ENCODE measurements at regions not wholly inside any gene's neighbourhood (a gene's known extent, or its start where the extent isn't known, plus 50 kb on each side); places are given as distances from the start of the nearest gene placed in this dataset.

DNA sequence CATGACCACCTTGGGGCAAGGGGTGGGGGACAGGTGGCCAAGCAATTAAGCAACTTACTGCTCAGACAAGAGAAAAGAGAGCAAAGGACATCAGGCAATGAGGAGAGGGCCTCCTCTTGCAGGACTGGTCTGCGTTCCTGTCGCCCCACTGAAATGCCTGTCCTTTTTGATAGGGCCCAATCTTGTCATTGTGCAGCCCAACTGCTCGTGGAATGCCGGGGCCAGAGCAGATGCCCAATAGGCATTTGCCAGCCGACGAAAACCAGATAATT lies 104.5 kb upstream of the SH3BP4 start:
- no peak overlapping the region for H2AFZ ChIP-seq (ENCODE audit: low read depth, low read length)
- H3F3A ChIP-seq (ENCODE audit: insufficient read depth, low read length, poor library complexity, severe bottlenecking) = no peaks in the 10 kb centered on the region
- TF ChIP-seq RAD21 (conservative IDR thresholded peaks at IDR 0.05) (no peak), EP300 (conservative IDR thresholded peaks at IDR 0.05; ENCODE audit: poor library complexity, severe bottlenecking) (no peak), EZH2 (IDR thresholded peaks at IDR 0.05; ENCODE audit: borderline replicate concordance, insufficient read depth, low read length, poor library complexity, severe bottlenecking) (no peak), TAF1 (IDR thresholded peaks at IDR 0.05; ENCODE audit: low read depth) (no peak), POLR2AphosphoS5 (IDR thresholded peaks at IDR 0.05) (no peak), SMC3 (conservative IDR thresholded peaks at IDR 0.05; ENCODE audit: poor library complexity) (no peak)
- TF ChIP-seq, protein P1, sequence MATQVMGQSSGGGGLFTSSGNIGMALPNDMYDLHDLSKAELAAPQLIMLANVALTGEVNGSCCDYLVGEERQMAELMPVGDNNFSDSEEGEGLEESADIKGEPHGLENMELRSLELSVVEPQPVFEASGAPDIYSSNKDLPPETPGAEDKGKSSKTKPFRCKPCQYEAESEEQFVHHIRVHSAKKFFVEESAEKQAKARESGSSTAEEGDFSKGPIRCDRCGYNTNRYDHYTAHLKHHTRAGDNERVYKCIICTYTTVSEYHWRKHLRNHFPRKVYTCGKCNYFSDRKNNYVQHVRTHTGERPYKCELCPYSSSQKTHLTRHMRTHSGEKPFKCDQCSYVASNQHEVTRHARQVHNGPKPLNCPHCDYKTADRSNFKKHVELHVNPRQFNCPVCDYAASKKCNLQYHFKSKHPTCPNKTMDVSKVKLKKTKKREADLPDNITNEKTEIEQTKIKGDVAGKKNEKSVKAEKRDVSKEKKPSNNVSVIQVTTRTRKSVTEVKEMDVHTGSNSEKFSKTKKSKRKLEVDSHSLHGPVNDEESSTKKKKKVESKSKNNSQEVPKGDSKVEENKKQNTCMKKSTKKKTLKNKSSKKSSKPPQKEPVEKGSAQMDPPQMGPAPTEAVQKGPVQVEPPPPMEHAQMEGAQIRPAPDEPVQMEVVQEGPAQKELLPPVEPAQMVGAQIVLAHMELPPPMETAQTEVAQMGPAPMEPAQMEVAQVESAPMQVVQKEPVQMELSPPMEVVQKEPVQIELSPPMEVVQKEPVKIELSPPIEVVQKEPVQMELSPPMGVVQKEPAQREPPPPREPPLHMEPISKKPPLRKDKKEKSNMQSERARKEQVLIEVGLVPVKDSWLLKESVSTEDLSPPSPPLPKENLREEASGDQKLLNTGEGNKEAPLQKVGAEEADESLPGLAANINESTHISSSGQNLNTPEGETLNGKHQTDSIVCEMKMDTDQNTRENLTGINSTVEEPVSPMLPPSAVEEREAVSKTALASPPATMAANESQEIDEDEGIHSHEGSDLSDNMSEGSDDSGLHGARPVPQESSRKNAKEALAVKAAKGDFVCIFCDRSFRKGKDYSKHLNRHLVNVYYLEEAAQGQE (IDR thresholded peaks at IDR 0.05; ENCODE audit: borderline replicate concordance) = no peak
- TF ChIP-seq, protein P2, sequence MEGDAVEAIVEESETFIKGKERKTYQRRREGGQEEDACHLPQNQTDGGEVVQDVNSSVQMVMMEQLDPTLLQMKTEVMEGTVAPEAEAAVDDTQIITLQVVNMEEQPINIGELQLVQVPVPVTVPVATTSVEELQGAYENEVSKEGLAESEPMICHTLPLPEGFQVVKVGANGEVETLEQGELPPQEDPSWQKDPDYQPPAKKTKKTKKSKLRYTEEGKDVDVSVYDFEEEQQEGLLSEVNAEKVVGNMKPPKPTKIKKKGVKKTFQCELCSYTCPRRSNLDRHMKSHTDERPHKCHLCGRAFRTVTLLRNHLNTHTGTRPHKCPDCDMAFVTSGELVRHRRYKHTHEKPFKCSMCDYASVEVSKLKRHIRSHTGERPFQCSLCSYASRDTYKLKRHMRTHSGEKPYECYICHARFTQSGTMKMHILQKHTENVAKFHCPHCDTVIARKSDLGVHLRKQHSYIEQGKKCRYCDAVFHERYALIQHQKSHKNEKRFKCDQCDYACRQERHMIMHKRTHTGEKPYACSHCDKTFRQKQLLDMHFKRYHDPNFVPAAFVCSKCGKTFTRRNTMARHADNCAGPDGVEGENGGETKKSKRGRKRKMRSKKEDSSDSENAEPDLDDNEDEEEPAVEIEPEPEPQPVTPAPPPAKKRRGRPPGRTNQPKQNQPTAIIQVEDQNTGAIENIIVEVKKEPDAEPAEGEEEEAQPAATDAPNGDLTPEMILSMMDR (IDR thresholded peaks at IDR 0.05; ENCODE audit: poor library complexity, severe bottlenecking) = no peak

DNA sequence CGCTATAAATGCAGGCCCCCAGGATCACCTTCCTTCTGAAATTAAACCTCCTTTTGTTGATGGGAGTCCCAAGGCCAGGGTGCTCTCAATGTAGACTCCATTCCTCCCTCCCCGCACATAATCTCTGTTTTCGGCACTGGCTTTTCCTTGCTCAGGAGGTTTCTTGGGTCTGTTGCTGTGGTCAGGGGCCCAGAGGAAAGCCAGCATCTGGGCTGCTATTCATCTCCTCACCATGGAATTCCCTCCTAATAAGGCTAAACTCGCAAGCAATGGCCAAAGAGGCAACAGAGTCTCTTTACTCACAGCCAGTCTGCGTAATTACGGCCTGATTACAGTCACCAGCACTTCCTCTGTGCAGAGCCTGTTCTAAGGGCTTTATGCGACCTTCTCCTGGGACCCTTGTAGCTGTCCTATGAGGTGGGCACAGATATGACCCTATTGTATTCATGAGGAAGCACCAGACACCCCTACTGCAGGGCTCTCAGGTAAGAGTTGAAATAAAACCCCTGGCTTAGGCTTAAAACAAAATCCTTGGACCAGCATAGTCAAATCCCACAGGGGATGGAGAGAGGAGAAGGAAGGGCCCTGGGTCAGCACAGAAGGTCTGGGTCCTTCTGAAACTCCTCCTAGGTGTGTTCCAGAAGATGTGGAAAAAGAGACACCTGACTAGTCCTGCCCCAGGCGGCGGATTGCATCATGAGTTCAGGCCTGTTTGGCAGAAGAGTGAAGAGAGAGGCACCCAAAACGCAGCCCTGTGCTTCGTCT lies 105.0 kb upstream of the SH3BP4 start:
- H2AFZ ChIP-seq (ENCODE audit: low read depth, low read length) = no peak overlapping the region
- no peaks in the 10 kb centered on the region for H3K36me3 ChIP-seq (ENCODE audit: insufficient read depth, low read length)
- no peaks in the 10 kb centered on the region for H3K9me2 ChIP-seq (ENCODE audit: insufficient read depth, low read length)
- no peak overlapping the region for H3K4me2 ChIP-seq (ENCODE audit: low read length)
- no peaks in the 10 kb centered on the region for H3K27me3 ChIP-seq (ENCODE audit: insufficient read depth, low read depth, low read length)
- H3K9ac ChIP-seq (ENCODE audit: low read length) = no peak overlapping the region
- no peaks in the 10 kb centered on the region for H3K79me2 ChIP-seq (replicated peaks; ENCODE audit: insufficient read depth, low read length)
- no peaks in the 10 kb centered on the region for H4K20me1 ChIP-seq (ENCODE audit: insufficient read depth)
- H3K9me3 ChIP-seq (ENCODE audit: low read length) = no peaks in the 10 kb centered on the region
- no peaks in the 10 kb centered on the region for H3F3A ChIP-seq (ENCODE audit: insufficient read depth, low read length, poor library complexity, severe bottlenecking)
- H3K4me3 ChIP-seq (ENCODE audit: low read length) = no peak overlapping the region
- H3K27ac ChIP-seq (ENCODE audit: low read length) = no peak overlapping the region
- TF ChIP-seq EZH2 (IDR thresholded peaks at IDR 0.05; ENCODE audit: borderline replicate concordance, insufficient read depth, low read length, poor library complexity, severe bottlenecking) (no peak), SMC3 (conservative IDR thresholded peaks at IDR 0.05; ENCODE audit: poor library complexity) (no peak), MXI1 (conservative IDR thresholded peaks at IDR 0.05; ENCODE audit: poor library complexity, severe bottlenecking) (no peak), TAF1 (IDR thresholded peaks at IDR 0.05; ENCODE audit: low read depth) (no peak), EP300 (conservative IDR thresholded peaks at IDR 0.05; ENCODE audit: poor library complexity, severe bottlenecking) (no peak), POLR2AphosphoS5 (IDR thresholded peaks at IDR 0.05) (no peak), RAD21 (conservative IDR thresholded peaks at IDR 0.05) (no peak)
- TF ChIP-seq, protein P2 (IDR thresholded peaks at IDR 0.05; ENCODE audit: poor library complexity, severe bottlenecking) = no peak
- TF ChIP-seq, protein P1 (IDR thresholded peaks at IDR 0.05; ENCODE audit: borderline replicate concordance) = no peak

More for the DNA sequence above, 104.5 kb upstream of the SH3BP4 start:
- H3K4me2 ChIP-seq (ENCODE audit: low read length) = no peak overlapping the region
- no peaks in the 10 kb centered on the region for H4K20me1 ChIP-seq (ENCODE audit: insufficient read depth)
- no peaks in the 10 kb centered on the region for H3K9me2 ChIP-seq (ENCODE audit: insufficient read depth, low read length)
- no peaks in the 10 kb centered on the region for H3K9me3 ChIP-seq (ENCODE audit: low read length)
- no peaks in the 10 kb centered on the region for H3K79me2 ChIP-seq (replicated peaks; ENCODE audit: insufficient read depth, low read length)
- no peak overlapping the region for H3K27ac ChIP-seq (ENCODE audit: low read length)
- H3K36me3 ChIP-seq (ENCODE audit: insufficient read depth, low read length) = no peaks in the 10 kb centered on the region
- H3K27me3 ChIP-seq (ENCODE audit: insufficient read depth, low read depth, low read length) = no peaks in the 10 kb centered on the region
- H3K4me3 ChIP-seq (ENCODE audit: low read length) = no peak overlapping the region
- H3K9ac ChIP-seq (ENCODE audit: low read length) = no peak overlapping the region
